SH-SY5Y (cell line): ENCODE measurements at regions not wholly inside any gene's neighbourhood (a gene's known extent, or its start where the extent isn't known, plus 50 kb on each side); places are given as distances from the start of the nearest gene placed in this dataset.

Source experiments
- GATA2 ChIP-seq: IDR thresholded peaks from 2 replicates; pipeline ENCODE4 v1.6.1; 2011; ENCODE audit warnings: mild to moderate bottlenecking, low read depth, low read length
- GATA3 ChIP-seq: IDR thresholded peaks from 2 replicates; pipeline ENCODE4 v1.6.1; 2011; ENCODE audit warnings: low read depth, mild to moderate bottlenecking, low read length, moderate library complexity

DNA sequence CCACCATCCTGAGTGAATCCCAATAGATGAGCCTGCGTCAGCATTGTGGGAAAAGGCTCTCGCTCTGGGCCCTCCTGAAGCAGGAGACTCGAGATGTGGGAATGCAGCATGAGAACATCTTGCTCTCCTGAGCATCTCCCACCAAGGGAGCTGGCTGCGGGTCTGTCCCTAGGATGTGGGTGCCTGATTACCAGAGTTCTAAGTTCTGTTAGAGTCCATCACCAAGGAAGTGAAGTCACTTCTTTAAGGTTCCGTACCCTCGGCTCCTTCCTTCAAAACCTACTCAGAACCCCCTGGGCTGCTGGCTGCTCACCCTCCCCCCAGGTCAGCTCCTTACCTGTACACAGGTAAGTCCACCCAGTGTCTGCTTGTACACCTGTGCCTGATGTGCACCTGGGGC, 100.5 kb upstream of the IGLL5 start:
- TF ChIP-seq GATA2 (no peak), GATA3 (no peak)
